NCI-H2171 treated with DMSO at 0.1 percent for 48 hours (cell line): ENCODE measurements at regions not wholly inside any gene's neighbourhood (a gene's known extent, or its start where the extent isn't known, plus 50 kb on each side); places are given as distances from the start of the nearest gene placed in this dataset.
"Not testable (repeated sequence)": the region's sequence is repeated elsewhere in the genome, so short reads cannot be mapped to it uniquely, and the experiment has no call there.

ENCODE experiments used
- DNase-seq: peaks from one replicate; lab custom pipeline; 2025; lab: John Stamatoyannopoulos, UW

DNA sequence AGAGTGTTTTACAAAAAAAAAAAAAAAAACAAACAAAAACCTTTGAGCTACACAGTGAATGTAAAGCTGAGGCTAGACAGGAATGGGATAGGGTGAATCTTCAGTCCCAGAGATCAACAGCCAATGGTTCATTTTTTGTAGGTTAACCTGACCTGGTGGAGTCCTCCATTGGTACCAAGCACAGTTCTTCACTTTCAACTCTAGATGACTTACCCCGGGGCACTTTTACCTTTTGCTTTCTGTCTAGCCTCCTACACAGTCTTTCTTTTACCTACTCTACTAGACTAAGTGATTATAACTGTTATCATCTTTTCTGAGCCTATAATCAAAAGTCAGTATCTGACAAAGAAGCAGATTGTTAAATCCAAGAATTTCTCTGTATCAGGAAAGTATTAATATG, 50.9 kb downstream of the ANXA2R start:
- no peak for DNase-seq

DNA sequence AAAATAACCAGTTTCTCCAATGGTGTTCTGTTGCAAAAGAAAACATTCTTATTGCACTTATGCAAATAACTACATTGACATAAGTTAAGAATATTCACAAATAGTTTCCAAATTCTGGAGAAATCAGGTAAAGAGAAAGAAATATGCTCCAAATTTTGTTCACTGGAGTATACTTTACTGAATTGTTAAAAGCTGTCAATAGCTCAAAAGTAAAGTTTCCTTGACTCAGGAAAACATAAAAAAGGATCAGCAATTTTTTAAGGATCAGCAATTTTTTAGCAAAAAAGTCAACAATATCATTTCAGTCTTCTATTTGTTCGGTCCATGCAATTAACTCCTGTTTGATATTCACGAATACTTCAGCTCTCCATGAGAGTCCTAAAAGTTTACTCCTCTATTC, 51.6 kb downstream of the ANXA2R start:
- no peak for DNase-seq

DNA sequence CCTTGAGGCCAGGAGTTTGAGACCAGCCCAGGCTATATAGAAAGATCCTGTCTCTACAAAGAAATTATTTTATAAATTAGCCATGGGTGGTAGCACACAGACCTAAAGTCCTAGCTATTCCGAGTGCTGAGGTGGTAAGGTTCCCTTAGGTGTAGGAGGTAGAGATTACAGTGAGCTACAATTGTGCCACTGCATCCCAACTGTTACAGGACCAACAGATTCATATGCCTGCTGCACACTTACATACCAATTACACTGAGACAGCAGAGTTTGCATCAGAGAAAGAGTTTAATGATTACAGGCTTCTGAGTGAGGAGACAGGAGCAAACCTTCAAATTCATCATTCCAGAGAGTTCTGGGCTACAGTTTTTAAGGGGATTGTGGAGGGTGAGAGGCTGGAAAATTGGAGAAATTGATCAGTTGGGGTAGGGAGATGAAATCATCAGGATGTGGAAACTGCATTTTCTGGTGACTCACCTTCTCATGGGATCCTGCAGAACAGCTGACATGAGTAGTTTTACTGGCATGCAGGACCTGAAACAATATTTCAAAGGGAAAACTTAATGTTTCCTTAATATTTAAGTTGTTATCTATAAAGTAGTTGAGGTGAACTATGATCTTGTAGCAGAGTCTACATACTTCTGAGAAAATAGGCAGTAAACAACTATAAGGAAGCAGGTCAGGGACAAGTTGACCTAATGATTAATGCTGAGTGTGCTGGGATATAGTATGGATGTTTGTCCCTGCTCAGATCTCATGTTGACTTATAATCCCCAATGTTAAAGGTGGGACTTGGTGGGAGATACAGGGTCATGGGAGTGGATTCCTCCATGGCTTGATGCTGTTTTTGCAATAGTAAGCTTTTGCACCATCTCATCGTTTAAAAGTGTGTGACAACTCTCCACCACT, 54.7 kb downstream of the ANXA2R start:
- no peak for DNase-seq

DNA sequence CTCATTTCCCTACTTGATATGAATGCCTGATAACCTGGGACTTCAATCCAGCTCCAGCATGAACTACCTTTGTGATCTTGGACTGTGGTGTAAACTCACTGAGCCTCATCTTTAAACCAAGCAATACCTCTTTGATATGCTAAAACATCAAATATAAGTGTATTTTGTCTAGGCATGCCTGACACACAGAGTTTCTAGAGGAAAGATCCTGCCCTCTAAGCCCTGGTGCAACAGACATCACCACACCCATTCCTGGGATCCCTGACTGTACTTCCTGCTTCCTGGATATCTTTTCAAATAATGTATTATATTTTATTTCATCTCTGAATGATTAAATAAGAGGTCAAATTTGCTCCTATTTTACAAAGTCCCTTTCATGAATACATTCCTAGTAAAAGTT, 55.8 kb downstream of the ANXA2R start:
- DNase-seq, result no peak

DNA sequence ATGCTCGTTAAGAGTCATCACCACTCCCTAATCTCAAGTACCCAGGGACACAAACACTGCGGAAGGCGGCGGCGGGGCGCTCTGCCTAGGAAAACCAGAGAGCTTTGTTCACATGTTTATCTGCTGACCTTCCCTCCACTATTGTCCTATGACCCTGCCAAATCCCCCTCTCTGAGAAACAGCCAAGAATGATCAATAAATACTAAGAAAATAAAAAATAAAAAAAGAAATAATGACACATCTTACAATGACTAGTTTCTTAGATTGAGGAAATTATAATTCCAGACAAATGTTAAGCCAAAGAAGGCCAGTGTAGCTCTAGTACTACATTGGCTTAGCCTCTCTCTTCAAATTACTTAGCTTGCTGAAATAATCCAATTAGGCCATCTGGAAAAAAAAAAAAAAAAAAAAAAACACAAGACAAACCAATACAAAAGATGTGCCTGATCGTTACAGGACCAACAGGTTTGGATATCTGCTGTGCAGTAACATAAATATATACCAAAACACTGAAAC, 58.0 kb downstream of the ANXA2R start:
- DNase-seq, result peak; percentile 66

DNA sequence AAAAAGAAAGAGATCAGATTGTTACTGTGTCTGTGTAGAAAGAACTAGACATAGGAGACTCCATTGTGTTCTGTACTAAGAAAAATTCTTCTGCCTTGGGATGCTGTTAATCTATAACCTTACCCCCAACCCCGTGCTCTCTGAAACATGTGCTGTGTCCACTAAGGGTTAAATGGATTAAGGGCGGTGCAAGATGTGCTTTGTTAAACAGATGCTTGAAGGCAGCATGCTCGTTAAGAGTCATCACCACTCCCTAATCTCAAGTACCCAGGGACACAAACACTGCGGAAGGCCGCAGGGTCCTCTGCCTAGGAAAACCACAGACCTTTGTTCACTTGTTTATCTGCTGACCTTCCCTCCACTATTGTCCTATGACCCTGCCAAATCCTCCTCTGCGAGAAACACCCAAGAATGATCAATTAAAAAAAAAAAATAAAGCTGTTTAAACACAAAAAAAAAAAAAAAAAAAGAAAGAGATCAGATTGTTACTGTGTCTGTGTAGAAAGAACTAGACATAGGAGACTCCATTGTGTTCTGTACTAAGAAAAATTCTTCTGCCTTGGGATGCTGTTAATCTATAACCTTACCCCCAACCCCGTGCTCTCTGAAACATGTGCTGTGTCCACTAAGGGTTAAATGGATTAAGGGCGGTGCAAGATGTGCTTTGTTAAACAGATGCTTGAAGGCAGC, 58.6 kb downstream of the ANXA2R start:
- not testable (repeated sequence) for DNase-seq

DNA sequence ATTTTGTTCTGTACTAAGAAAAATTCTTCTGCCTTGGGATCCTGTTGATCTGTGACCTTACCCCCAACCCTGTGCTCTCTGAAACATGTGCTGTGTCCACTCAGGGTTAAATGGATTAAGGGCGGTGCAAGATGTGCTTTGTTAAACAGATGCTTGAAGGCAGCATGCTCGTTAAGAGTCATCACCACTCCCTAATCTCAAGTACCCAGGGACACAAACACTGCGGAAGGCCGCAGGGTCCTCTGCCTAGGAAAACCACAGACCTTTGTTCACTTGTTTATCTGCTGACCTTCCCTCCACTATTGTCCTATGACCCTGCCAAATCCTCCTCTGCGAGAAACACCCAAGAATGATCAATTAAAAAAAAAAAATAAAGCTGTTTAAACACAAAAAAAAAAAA, 59.1 kb downstream of the ANXA2R start:
- DNase-seq, result not testable (repeated sequence)

DNA sequence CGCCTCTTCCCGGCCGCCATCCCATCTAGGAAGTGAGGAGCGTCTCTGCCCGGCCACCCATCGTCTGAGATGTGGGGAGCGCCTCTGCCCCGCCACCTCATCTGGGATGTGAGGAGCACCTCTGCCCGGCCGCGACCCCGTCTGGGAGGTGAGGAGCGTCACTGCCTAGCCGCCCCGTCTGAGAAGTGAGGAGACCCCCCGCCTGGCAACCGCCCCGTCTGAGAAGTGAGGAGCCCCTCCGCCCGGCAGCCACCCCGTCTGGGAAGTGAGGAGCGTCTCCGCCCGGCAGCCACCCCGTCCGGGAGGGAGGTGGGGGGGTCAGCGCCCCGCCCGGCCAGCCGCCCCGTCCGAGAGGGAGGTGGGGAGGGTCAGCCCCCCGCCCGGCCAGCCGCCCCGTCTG, 59.7 kb downstream of the ANXA2R start:
- DNase-seq, result not testable (repeated sequence)

DNA sequence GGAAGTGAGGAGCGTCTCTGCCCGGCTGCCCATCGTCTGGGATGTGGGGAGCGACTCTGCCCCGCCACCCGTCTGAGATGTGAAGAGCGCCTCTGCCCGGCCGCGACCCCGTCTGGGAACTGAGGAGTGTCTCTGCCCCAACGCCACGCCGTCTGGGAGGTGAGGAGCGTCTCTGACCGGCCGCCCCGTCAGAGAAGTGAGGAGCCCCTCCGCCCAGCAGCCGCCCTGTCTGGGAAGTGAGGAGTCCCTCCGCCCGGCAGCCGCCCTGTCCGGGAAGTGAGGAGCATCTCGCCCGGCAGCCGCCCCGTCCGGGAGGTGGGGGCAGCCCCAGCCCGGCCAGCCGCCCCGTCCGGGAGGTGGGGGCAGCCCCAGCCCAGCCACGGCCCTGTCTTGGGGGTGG, 60.9 kb downstream of the ANXA2R start:
- DNase-seq, result not testable (repeated sequence)

DNA sequence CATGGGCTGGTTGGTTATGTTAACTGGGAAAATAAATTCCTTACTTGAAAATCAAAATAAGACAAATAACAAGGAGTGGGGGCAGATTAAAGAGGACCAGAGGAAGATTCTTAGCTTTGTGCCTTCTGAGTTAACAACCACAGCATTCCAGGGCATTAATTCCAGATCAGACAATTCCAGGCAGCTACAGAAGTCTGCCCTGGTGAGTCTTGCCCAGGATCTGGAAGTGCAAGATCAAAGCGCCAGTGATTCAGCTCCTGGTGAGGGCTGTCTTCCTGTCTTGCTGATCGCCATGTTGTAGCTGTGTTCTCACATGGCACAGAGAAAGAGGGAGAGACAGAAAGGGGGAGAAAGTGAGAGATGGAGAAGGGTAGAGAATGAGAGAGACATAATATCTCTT, 65.6 kb downstream of the ANXA2R start:
- no peak for DNase-seq

DNA sequence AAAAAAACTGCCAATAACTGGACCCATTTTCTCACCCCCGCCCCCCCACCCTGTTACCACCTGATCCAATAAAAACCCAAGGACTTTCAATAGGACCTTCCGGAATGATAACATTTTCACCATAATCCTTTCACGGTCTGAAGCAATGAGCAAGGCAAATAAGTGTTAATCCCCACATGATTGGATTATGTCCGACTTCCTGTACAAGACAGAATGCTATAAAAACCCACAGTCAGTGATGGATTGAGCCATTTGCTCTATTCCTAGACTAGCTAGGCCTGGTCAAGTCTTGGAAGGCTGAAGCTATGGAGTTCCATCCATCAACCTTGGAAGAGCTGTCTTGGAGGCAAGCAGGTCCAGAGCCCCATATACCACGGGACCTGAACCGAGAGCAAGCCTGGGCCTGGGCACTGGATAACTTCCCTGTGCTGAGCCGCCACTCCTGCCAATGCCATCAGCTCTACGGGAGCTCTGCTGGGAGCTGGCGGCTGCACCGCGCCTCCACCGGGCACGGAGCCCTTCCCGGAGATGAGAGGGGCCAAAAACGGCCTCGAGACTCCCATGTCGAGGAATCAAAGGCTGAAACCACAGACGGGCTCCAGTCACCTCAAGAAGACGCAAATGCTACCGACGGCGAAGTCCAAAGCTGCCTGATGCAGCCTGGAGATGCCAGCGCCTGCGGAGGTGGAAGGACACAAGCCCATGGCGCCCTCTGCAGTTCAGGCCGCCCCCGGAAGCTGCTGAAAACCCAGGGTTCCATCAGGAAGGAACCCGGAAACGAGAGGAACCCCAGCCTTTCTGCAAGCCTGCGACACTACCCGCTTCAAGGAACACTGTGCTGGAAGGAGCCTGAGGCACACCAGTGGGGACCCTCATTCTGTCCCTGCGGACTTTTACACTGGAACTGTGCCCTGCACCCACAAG, 69.2 kb downstream of the ANXA2R start:
- no peak for DNase-seq

DNA sequence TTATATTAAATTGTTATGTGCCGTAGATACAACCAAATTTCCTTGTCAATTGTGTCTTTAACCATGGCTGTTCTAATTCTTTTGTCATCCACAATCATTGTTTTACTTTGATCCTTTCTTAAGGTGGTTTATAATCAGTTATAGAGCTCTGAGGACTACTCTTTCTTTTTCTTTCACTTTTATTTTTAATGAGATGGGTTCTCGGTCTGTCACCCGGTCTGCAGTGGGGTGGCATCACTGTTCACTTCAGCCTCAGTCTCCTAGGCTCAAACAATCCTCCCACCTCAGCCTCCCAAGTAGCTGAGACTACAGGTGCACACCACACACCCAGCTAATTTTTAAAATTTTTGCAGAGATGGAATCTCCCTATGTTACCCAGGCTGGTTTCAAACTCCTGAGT, 74.2 kb downstream of the ANXA2R start:
- DNase-seq, result no peak

DNA sequence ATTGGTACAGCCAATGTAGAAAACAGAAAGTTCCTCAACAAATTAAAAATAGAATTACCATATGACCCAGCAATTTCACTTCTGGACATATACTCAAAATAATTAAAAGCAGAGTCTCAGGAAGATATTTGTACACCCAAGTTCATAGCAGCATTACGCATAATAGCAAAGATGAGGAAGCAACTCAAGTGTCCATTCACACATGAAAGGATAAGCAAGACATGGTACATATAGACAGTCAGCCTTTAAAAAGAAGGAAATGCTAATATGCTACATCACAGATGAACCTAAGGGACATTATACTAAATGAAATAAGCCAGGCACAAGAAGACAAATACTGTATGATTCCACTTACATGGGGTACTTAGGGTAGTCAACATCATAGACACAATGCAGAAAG, 76.7 kb downstream of the ANXA2R start:
- DNase-seq, result no peak

DNA sequence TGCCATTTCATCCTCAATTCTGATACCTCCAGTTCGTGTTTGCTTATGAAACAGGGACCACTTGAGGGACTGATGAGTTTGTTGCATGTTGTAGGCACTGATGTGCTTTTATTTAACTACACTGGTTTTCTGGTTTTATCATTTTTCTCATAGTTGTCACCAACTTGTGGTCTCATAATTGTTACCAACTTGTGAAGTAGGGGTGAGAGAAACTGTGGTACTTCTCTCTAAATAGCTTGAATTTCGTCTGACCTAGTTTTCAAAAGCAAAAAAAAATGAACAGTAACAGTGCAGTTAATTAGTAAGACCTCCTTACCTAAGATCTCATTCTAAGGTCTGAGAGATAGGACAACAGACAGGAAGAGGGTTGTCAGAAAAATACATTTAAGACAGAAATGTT, 78.0 kb downstream of the ANXA2R start:
- DNase-seq, result no peak

DNA sequence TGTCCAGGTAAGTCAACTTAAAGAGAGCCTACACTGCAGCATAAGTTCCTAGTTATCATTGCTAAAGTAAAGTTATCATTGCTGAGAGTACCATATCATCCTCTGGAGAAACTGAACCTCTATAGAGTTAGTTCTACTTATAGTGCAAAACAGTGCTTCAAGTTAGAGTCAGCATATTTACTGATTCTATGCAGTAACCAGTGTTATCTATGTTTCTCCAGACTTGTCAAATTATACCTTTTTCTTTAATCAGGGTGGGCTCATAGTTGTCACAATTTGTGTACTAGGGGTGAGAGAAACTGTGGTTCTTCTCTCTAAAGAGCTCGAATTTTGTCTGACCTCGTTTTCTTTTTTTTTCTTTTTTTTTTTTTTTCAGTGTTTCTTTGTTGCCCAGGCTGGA, 79.6 kb downstream of the ANXA2R start:
- no peak for DNase-seq

DNA sequence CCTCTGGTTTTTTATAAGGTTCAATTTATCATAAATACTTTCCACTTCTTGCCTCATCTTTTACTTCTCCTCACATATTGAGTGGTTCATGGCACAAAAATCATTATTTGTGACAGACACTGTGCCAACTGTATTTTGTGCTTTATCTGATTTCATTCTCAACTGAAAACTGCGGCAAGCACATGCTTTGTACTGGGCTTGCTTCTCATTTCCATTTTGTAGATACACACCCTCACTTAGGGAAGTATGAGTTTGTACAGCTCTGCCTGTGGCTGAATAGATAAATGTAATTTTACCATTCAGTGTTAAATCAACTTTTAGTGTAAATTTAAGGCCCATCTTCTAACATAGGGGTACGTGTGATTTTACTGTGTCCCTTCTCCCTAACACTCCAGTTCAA, 83.6 kb downstream of the ANXA2R start:
- no peak for DNase-seq

DNA sequence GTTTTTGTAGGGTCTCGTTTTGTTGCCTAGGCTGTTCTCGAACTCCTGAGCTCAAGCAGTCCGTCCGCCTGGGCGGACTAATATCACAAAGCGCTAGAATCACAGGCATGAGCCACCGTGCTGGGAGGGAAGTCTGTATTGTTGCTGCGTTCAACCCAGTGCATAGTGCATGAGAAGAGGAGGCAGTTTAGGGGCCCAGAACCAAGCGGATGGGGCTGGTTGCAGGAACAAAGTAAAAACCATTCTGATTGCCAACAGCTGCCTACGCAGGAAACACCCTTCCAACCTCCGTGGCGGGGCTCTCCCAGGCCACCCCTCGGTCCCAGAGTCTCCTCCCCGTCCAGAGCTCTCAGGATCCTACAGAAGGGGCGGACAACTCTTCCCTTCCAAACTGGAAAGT, 87.1 kb downstream of the ANXA2R start:
- DNase-seq, result no peak

DNA sequence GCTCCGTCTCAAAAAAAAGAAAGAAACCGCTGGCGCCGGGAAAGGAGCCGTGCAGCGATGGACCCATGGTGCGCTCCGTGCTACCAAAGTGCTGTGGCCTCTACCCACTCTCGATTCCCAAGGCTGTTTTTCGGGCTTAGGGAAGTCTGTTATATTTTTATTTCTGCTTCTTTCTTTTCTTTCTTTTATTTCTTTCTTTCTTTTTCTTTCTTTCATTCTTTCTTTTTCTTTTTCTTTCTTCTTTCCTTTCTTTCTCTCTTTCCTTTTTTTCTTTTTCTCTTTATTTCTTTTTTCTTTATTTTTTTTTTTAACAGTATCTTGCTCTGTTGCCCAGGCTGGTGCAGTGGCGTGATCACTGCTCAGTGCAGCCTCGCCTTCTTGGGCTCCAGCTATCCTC, 87.5 kb downstream of the ANXA2R start:
- no peak for DNase-seq

DNA sequence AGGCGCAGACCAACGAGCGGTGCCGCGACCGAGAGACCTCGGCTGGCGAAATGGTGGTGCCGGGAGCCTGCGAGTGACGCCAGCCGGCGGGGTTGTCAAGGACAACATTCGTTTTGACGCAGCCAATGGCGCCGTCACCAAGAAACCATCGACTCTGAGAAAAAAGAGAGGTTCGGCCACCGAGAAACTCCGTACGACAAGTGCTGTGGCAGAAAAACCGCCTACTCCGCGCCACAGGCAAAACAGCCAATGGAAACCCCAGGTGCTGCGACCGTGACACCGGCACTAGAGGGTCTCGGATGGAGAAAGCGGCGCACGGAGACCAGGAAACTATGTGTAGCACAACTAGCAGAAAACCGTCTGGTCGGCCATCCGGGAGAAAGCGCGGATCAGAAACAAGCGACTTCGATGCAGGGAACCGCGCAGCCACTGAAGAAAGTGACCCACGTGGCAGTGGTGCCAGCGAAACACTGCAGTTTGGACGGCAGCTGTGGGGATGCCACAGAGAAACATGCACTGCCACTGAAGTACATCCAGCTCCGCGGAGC, 88.8 kb downstream of the ANXA2R start:
- no peak for DNase-seq

DNA sequence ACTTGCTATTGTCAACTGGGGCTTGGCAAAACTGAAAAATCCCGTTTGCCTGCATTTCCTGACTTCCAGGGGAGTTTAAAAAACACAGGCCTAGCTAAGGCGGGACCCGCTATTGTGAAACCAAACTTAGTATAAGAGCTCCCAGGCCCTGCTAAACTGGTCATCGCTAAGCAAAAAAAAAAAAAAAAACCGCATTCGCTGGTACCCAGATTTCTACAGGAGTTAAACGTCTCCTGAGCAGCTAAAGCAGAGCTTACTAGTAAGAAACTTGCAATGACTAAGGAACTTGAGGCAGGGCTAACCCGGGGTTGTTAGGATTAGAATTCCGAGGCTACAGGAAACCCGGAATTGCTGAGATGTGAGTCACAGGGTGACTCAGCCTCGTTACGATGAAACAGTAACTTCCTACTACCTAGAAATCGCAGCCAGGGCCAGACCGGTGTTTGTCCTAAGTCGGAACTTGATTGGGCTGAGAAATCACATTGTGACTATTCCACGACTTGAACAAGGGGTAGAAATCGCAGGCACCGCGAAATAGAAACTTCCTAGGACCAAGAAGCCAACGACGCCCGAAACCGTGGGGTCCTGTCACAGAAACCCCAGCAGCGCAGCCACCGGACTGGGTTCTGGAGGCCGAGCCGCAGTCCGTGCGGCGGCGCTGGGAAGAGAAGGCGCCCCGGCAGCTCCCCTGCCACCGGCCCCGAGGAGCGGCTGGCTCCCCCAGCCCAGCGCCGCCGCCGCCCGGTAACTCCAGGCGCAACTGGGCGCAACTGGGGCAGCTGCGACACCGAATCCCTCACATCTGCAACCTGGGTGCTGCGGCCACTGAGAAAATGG, 89.4 kb downstream of the ANXA2R start:
- no peak for DNase-seq

DNA sequence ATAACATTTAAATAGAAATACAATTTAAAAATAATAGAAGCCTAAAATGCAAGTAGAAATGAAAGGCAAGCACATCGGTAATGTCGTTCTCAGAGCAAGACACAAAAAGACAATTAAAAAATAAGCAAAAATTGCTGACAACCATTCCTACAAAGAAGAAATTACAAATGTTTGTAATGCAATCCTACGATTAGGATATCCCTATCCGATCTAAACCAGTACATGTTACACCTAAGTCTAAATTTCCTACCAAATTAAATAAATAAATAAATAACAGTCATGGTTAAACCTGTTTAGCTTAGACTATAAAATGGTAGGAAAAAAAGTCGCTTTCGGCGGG, 90.0 kb downstream of the ANXA2R start:
- DNase-seq, result no peak
